ENCODE measurements at regions not wholly inside any gene's neighbourhood (a gene's known extent, or its start where the extent isn't known, plus 50 kb on each side); places are given as distances from the start of the nearest gene placed in this dataset.

DNA sequence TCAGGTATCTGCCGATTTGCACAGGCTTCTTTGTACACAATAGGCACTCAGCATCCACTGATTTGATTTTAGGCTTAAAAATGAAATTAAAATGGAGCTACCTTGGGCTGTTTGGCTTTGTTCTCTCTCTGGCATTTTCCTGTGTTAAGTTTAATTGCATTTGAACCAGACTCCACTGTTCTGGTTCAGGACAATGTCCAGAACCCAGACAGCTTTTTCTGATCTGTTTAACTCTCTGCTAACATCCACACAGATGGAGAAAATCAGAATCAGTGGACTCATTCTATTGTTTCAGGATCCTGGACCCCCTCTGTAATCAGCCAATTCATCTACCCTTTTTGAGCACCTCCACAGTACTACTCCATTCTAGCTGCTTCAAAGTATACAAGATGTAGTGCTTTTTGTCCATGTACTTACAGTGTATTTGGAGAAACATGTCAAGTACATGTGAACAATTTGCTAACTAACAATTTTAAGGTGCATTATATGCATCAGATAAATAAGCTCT is 248.1 kb downstream of the PTBP2 start:
- no peak overlapping the region for H3K4me3 Mint-ChIP-seq
- no peaks in the 10 kb centered on the region for H3K36me3 Mint-ChIP-seq
- H3K9me3 Mint-ChIP-seq (ENCODE audit: low read depth), result no peaks in the 10 kb centered on the region
- H3K27ac Mint-ChIP-seq, result no peak overlapping the region
- no peaks in the 10 kb centered on the region for H3K4me1 Mint-ChIP-seq
- DNase-seq (no peak), ATAC-seq (no peak)
- CTCF ChIA-PET, result no interaction called here
- H3K27me3 Mint-ChIP-seq, result peaks cover 33% of the 10 kb centered on the region

DNA sequence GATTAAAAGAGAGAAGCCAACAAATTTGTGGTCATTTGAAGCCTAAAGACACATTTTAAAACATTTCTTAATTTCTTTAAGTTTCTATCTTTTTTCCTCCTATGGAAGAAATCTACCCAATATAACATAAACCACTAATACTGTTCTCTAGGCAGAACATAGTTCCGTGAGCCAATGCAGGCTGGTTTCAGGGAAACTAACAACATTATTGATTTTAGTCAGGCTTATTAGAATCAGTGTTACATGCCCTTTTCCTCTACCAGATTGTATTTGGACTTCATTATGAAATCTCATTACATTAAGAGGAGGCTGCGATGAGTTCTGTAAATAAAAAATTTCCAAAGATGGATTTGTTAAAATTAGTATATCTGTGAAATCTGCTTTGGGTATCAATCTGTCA is 249.9 kb downstream of the PTBP2 start:
- DNase-seq (no peak), ATAC-seq (no peak)
- CTCF ChIA-PET, result no interaction called here
- Mint-ChIP-seq H3K27ac (no peak overlapping the region), H3K36me3 (no peaks in the 10 kb centered on the region), H3K27me3 (peaks cover 34% of the 10 kb centered on the region), H3K9me3 (ENCODE audit: low read depth) (no peaks in the 10 kb centered on the region), H3K4me3 (no peak overlapping the region), H3K4me1 (no peaks in the 10 kb centered on the region)

- CTCF ChIA-PET, result no interaction called here
- no peak overlapping the region for H3K27ac Mint-ChIP-seq
- H3K4me1 Mint-ChIP-seq, result no peaks in the 10 kb centered on the region
- H3K4me3 Mint-ChIP-seq, result no peak overlapping the region
- ATAC-seq (no peak), DNase-seq (no peak)
- H3K9me3 Mint-ChIP-seq (ENCODE audit: low read depth), result no peaks in the 10 kb centered on the region
- H3K36me3 Mint-ChIP-seq, result no peaks in the 10 kb centered on the region
- peaks cover 33% of the 10 kb centered on the region for H3K27me3 Mint-ChIP-seq
These were observed 250.4 kb downstream of the PTBP2 start for GRCh38 chr1:96971849-96972602.

DNA sequence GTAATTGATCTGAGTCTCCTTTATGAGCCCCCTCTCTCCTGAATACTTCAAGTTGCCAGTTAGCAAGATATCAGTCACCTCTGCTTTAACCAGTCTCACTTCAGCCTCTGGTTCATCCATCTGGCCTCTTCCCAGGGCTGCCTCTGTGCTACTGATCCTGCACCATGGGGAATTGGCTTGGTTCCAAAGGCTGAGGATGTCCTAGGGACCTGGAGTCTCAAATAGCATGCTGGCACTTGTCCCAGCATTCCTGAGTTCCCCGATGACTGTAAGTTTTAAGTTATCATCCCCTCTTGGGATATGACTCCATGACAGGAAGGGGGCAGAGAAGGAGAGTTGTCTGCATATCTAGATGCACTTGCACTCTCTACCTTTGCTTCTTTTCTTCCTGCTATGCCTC is 252.0 kb downstream of the PTBP2 start:
- ATAC-seq, result no peak

GRCh38 chr1:96978444-96978843 is 256.9 kb downstream of the PTBP2 start:
- Mint-ChIP-seq H3K27me3 (peaks cover 28% of the 10 kb centered on the region), H3K27ac (no peak overlapping the region), H3K4me3 (no peak overlapping the region), H3K9me3 (ENCODE audit: low read depth) (no peaks in the 10 kb centered on the region), H3K36me3 (no peaks in the 10 kb centered on the region), H3K4me1 (no peaks in the 10 kb centered on the region)
- DNase-seq (no peak), ATAC-seq (no peak)
- CTCF ChIA-PET, result no interaction called here

More for the DNA sequence above, 252.0 kb downstream of the PTBP2 start:
- Mint-ChIP-seq H3K27me3 (peaks cover 27% of the 10 kb centered on the region), H3K4me1 (no peaks in the 10 kb centered on the region), H3K9me3 (ENCODE audit: low read depth) (no peaks in the 10 kb centered on the region), H3K27ac (no peak overlapping the region), H3K4me3 (no peak overlapping the region), H3K36me3 (no peaks in the 10 kb centered on the region)
- DNase-seq, result no peak
- CTCF ChIA-PET, result no interaction called here

GRCh38 chr1:96978901-96979300 is 257.3 kb downstream of the PTBP2 start:
- H3K36me3 Mint-ChIP-seq, result no peaks in the 10 kb centered on the region
- no peak for DNase-seq
- H3K4me3 Mint-ChIP-seq, result no peak overlapping the region
- CTCF ChIA-PET, result no interaction called here
- H3K4me1 Mint-ChIP-seq, result no peaks in the 10 kb centered on the region
- H3K27me3 Mint-ChIP-seq, result peaks cover 28% of the 10 kb centered on the region
- ATAC-seq, result no peak
- H3K27ac Mint-ChIP-seq, result no peak overlapping the region
- H3K9me3 Mint-ChIP-seq (ENCODE audit: low read depth), result no peaks in the 10 kb centered on the region

DNA sequence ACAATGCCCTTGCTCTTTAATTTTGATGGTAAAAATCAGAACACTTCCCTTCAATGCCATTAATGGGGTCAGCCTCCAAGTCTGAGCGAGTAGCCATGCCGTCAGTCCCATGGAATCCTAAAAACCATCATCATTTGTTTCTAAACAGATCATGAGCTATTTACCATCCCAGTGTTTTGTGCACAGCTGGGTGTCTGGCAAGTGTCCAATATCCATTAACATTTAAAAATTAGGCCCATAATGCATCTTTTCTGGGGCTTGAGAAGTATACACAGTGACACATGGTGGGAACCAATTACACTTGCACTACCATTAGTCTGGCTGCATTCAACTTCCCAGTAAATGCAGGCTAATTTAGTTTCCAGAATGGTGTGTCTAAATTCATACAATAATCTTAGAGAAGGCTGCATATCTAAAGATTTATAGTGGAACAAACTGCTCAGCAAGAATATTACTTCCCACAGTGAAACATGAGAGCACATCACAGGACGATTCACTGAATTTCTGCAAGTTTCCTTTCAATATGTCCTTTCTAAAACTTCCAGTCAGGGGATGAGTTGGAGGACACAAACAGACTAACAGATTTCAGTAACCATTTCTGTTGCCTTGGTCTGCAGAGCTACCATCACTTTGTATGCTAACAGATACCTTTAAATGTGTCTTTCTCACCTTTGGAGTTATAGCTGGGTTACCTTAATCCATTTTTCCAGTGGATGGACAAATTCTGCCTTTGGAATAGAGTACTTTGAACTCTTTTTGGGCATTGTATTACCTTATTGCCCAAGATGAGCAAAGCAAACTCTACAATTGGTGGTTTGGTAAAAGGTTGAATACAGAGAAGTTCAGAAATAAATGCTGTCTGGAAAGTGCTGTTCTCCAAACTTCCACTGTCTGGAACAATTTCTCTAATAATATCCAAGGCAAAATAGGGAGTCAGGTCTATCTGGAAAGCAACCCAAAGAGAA is 258.0 kb downstream of the PTBP2 start:
- ATAC-seq (no peak), DNase-seq (no peak)
- CTCF ChIA-PET, result no interaction called here
- H3K4me1 Mint-ChIP-seq, result no peaks in the 10 kb centered on the region
- no peak overlapping the region for H3K27ac Mint-ChIP-seq
- no peaks in the 10 kb centered on the region for H3K36me3 Mint-ChIP-seq
- H3K27me3 Mint-ChIP-seq, result peaks cover 27% of the 10 kb centered on the region
- H3K9me3 Mint-ChIP-seq (ENCODE audit: low read depth), result no peaks in the 10 kb centered on the region
- no peak overlapping the region for H3K4me3 Mint-ChIP-seq

DNA sequence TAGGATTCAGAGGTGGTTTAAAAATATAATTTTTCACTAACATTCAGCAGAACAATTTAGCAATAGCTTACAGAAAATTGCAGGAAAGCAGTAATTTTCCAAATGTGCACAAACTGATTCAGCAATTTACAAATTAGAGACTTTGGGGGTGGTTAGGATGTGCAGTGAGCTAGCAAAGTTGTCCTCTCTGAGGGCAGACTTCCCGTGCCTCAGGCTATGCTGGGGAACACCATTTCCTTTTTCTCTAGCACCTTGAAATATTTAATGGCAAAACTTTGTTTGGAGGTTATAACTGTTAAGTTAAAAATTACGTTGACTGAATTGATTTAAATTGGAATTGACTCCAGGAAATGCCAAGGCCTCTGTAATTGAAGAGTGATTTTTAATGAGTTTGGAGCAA is 258.9 kb downstream of the PTBP2 start:
- ATAC-seq (no peak), DNase-seq (no peak)
- no peaks in the 10 kb centered on the region for H3K4me1 Mint-ChIP-seq
- no peaks in the 10 kb centered on the region for H3K9me3 Mint-ChIP-seq (ENCODE audit: low read depth)
- no peak overlapping the region for H3K27ac Mint-ChIP-seq
- H3K27me3 Mint-ChIP-seq, result peaks cover 22% of the 10 kb centered on the region
- CTCF ChIA-PET, result no interaction called here
- no peaks in the 10 kb centered on the region for H3K36me3 Mint-ChIP-seq
- H3K4me3 Mint-ChIP-seq, result no peak overlapping the region

GRCh38 chr1:96981181-96981580 is 259.6 kb downstream of the PTBP2 start:
- ATAC-seq, result no peak
- no peaks in the 10 kb centered on the region for H3K4me1 Mint-ChIP-seq
- CTCF ChIA-PET, result interaction anchor here (0.9 kb wide), 1 partner anchor 511 kb away, joined by 3 read pairs; no protein-coding TSS in a partner anchor

DNA sequence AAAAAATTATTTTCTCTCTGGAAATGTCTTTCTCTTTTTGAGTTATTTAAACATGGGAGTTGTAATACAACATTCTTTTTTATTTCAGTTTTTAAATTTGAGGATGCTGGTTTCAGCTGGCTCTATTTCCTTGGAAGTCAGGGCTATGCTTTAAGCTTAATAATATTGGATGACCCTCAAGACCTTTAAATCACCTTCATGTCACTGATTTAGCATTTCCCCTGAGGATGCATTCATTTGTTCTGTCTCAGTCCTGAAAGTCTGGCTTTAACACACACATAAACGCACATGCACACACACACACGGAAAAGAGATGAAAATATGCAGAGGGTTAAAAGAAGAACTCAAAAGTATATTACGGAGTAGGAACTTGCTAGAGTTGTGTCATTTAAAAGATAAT is 260.5 kb downstream of the PTBP2 start:
- Mint-ChIP-seq H3K4me1 (no peaks in the 10 kb centered on the region), H3K27ac (no peak overlapping the region), H3K27me3 (peaks cover 14% of the 10 kb centered on the region), H3K4me3 (no peak overlapping the region), H3K36me3 (no peaks in the 10 kb centered on the region), H3K9me3 (ENCODE audit: low read depth) (no peaks in the 10 kb centered on the region)
- CTCF ChIA-PET, result interaction anchor here (0.9 kb wide), 1 partner anchor 510 kb away, joined by 3 read pairs; no protein-coding TSS in a partner anchor
- no peak for DNase-seq
- ATAC-seq, result no peak

More at GRCh38 chr1:96981181-96981580, 259.6 kb downstream of the PTBP2 start:
- Mint-ChIP-seq H3K27ac (no peak overlapping the region), H3K9me3 (ENCODE audit: low read depth) (no peaks in the 10 kb centered on the region), H3K4me3 (no peak overlapping the region), H3K36me3 (no peaks in the 10 kb centered on the region), H3K27me3 (peaks cover 16% of the 10 kb centered on the region)
- DNase-seq, result no peak

GRCh38 chr1:96983866-96984265 is 262.3 kb downstream of the PTBP2 start:
- Mint-ChIP-seq H3K9me3 (ENCODE audit: low read depth) (no peaks in the 10 kb centered on the region), H3K27me3 (peaks cover 12% of the 10 kb centered on the region), H3K4me3 (no peak overlapping the region), H3K36me3 (no peaks in the 10 kb centered on the region), H3K27ac (no peak overlapping the region), H3K4me1 (no peaks in the 10 kb centered on the region)
- no peak for DNase-seq
- CTCF ChIA-PET, result no interaction called here
- no peak for ATAC-seq

- Mint-ChIP-seq H3K9me3 (ENCODE audit: low read depth) (no peaks in the 10 kb centered on the region), H3K4me3 (no peak overlapping the region), H3K27ac (no peak overlapping the region), H3K4me1 (no peaks in the 10 kb centered on the region), H3K36me3 (no peaks in the 10 kb centered on the region), H3K27me3 (peaks cover 1% of the 10 kb centered on the region)
- ATAC-seq, result no peak
- DNase-seq, result no peak
- CTCF ChIA-PET, result no interaction called here
These were observed 265.7 kb downstream of the PTBP2 start for GRCh38 chr1:96987186-96987703.

- H3K27me3 Mint-ChIP-seq, result no peaks in the 10 kb centered on the region
- H3K36me3 Mint-ChIP-seq, result no peaks in the 10 kb centered on the region
- ATAC-seq (no peak), DNase-seq (no peak)
- no peaks in the 10 kb centered on the region for H3K9me3 Mint-ChIP-seq (ENCODE audit: low read depth)
- H3K4me3 Mint-ChIP-seq, result no peak overlapping the region
- CTCF ChIA-PET, result no interaction called here
- H3K27ac Mint-ChIP-seq, result no peak overlapping the region
- no peaks in the 10 kb centered on the region for H3K4me1 Mint-ChIP-seq
These were observed 267.7 kb downstream of the PTBP2 start for GRCh38 chr1:96989302-96989701.

Data from activated CD8-positive, alpha-beta memory T cell treated with anti-CD3 and anti-CD28 coated beads, Interleukin-2, amount 10 ng/mL, durations not matched to agents 7 days and 5 days (primary cell).